Mucosa of descending colon (tissue), 3 donors: ENCODE measurements at regions not wholly inside any gene's neighbourhood (a gene's known extent, or its start where the extent isn't known, plus 50 kb on each side); places are given as distances from the start of the nearest gene placed in this dataset.

Source experiments
- ATAC-seq: fragments of 200-7000 bp; cut with Tn5 transposase; one replicate; pipeline ENCODE4 v1.9.1; 2020; ENCODE audit warnings: mild to moderate bottlenecking, moderate library complexity
- DNase-seq, 3 donors: peaks; one replicate each; pipeline ENCODE4 v3.0.0-alpha.2; 2020
- H3K36me3 ChIP-seq: fragments of 200-600 bp; one replicate; pipeline ENCODE4 v1.8.0; 2021; ENCODE audit warnings: low read depth, mild to moderate bottlenecking
- H3K4me1 ChIP-seq: fragments of 200-600 bp; one replicate; pipeline ENCODE4 v1.8.0; 2021; ENCODE audit warnings: low read depth, mild to moderate bottlenecking
- H3K4me3 ChIP-seq: fragments of 200-600 bp; one replicate; pipeline ENCODE4 v1.8.0; 2021; ENCODE audit warnings: mild to moderate bottlenecking
- H3K9me3 ChIP-seq: fragments of 200-600 bp; one replicate; pipeline ENCODE4 v1.8.0; 2021; ENCODE audit warnings: mild to moderate bottlenecking
- CTCF ChIP-seq: fragments of 200-600 bp; IDR thresholded peaks from one replicate; pipeline ENCODE4 v1.8.0; 2022; ENCODE audit warnings: antibody characterized with exemption, mild to moderate bottlenecking
- intact Hi-C, 2 donors: fragments of 100-400 bp; cut with DNase I in 1 of 2; cut with micrococcal nuclease in 1 of 2; formaldehyde crosslinking; loops; one replicate each; pipeline versions ENCODE4 v1.11.0 to v1.11.1; 2022; cut with DNase I, micrococcal nuclease
- donor health status: DM: no; HTN: no; CAD: no; lungs with moderate emphysema.
- donor health status: DM: no; HTN: no; CAD: no.
- donor health status: DM: no; HTN: yes; CAD: no.

DNA sequence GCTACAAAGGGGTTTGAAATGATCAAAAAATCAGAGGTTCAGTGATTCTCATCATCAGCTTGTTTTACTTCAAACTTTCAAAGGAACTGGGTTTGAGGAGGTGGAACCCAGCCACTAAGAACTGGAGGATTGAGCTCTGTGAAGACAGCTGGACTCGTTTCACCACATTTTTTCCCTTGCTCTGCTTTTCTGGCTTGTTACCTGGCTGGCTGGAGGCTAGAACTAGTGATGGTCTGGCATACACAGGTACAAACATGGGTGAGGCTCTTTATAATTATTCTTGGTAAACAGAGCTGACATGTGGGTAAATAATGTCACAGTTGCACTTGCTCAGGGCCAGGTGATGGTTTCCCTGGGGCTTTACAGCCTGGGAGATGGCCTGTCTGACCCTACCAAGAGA, 352.5 kb downstream of the FGFR2 start:
- peak in 2 of 3 donors; percentile 28 to 46 for DNase-seq
- peak; percentile 87 for ATAC-seq
- no peak for TF ChIP-seq CTCF

DNA sequence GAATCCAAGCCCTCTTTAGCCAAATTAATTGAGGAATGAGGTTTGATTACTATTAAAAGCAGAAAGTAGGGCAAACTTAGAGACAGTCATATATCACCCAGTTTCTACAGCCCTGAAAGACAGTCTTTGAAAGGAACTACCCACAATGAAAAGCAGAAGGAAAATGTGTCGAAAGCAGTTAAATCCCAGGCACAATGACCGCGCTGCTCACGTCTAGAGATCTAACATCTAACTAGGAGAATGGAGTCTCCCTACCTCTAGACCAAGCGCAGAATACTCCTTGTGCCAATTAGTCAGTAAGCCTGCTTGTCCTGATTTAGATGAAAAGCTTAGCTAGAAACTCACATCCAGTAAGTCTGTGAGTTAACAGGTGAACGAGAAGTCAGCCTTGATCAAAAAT, 350.0 kb downstream of the FGFR2 start:
- TF ChIP-seq CTCF, result no peak
- DNase-seq (no peak), ATAC-seq (no peak)
- intact Hi-C loops, result no loop called here
- Histone ChIP-seq H3K36me3 (no peaks in the 10 kb centered on the region), H3K9me3 (no peaks in the 10 kb centered on the region), H3K4me1 (peaks cover 15% of the 10 kb centered on the region), H3K4me3 (no peak overlapping the region)

More for the DNA sequence above, 352.5 kb downstream of the FGFR2 start:
- no peaks in the 10 kb centered on the region for H3K9me3 ChIP-seq
- no peak overlapping the region for H3K4me3 ChIP-seq
- H3K36me3 ChIP-seq, result no peaks in the 10 kb centered on the region
- intact Hi-C loops, result no loop called here
- peaks cover 36% of the 10 kb centered on the region for H3K4me1 ChIP-seq

- intact Hi-C loops, result no loop called here
- no peaks in the 10 kb centered on the region for H3K36me3 ChIP-seq
- H3K9me3 ChIP-seq, result no peaks in the 10 kb centered on the region
- H3K4me1 ChIP-seq, result no peaks in the 10 kb centered on the region
- TF ChIP-seq CTCF, result no peak
- DNase-seq, result no peak
- H3K4me3 ChIP-seq, result no peak overlapping the region
- ATAC-seq, result no peak
Observed at GRCh38 chr10:121250995-121251764, 347.1 kb downstream of the FGFR2 start.

GRCh38 chr10:121252756-121253155, 345.5 kb downstream of the FGFR2 start:
- Histone ChIP-seq H3K4me1 (no peaks in the 10 kb centered on the region), H3K4me3 (no peak overlapping the region), H3K9me3 (no peaks in the 10 kb centered on the region), H3K36me3 (no peaks in the 10 kb centered on the region)
- DNase-seq (no peak), ATAC-seq (no peak)
- TF ChIP-seq CTCF, result no peak
- intact Hi-C loops, result no loop called here

DNA sequence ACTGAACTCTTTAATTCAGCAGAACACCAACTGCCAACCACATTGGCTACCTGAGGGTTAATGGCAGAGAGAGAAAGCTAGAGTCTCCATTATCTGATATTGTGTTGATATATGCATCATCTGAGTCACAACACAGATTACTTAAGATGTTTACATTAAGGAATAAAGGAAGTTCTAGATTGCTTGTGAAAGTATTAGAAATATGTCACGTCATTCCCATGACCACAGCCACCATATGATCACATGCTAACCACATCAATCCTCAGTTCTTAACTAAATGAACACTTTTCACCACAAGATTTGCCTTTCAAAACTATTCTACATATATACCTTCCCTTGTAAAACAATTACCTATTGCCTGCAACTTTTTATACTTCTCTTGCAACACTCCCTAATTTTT, 337.9 kb downstream of the FGFR2 start:
- DNase-seq (no peak), ATAC-seq (no peak)
- no peaks in the 10 kb centered on the region for H3K9me3 ChIP-seq
- peaks cover 7% of the 10 kb centered on the region for H3K4me1 ChIP-seq
- no peaks in the 10 kb centered on the region for H3K36me3 ChIP-seq
- intact Hi-C loops, result no loop called here
- TF ChIP-seq CTCF, result no peak
- no peak overlapping the region for H3K4me3 ChIP-seq

DNA sequence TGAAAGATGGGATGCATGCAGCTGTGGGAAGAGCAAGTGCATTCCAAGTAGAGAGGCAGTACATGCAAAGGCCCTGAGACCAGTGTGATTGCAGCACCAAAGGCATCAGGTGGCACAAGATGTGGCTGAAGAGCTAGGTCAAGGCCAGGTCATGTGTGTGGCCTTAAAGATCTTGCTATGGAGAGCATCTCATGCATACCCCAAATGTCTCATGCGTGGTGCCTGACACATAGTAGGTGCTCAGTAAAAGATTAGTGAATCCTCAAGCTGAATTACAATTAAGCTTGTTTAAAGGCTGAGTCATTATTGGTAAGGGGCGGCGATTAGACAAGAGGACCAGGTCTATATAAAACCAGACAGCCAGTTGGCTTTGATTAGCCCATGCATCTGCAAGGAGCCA, 336.6 kb downstream of the FGFR2 start:
- H3K4me1 ChIP-seq, result peaks cover 7% of the 10 kb centered on the region
- no peak for DNase-seq
- no peaks in the 10 kb centered on the region for H3K9me3 ChIP-seq
- TF ChIP-seq CTCF, result no peak
- no peak for ATAC-seq
- intact Hi-C loops, result no loop called here
- no peaks in the 10 kb centered on the region for H3K36me3 ChIP-seq
- no peak overlapping the region for H3K4me3 ChIP-seq
